ENCODE measurements at regions not wholly inside any gene's neighbourhood (a gene's known extent, or its start where the extent isn't known, plus 50 kb on each side); places are given as distances from the start of the nearest gene placed in this dataset.

GRCh38 chr12:19886639-19887064 lies 447.4 kb downstream of the AEBP2 start:
- TF ChIP-seq, protein P1, sequence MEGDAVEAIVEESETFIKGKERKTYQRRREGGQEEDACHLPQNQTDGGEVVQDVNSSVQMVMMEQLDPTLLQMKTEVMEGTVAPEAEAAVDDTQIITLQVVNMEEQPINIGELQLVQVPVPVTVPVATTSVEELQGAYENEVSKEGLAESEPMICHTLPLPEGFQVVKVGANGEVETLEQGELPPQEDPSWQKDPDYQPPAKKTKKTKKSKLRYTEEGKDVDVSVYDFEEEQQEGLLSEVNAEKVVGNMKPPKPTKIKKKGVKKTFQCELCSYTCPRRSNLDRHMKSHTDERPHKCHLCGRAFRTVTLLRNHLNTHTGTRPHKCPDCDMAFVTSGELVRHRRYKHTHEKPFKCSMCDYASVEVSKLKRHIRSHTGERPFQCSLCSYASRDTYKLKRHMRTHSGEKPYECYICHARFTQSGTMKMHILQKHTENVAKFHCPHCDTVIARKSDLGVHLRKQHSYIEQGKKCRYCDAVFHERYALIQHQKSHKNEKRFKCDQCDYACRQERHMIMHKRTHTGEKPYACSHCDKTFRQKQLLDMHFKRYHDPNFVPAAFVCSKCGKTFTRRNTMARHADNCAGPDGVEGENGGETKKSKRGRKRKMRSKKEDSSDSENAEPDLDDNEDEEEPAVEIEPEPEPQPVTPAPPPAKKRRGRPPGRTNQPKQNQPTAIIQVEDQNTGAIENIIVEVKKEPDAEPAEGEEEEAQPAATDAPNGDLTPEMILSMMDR (conservative IDR thresholded peaks at IDR 0.05 in 1 of 2, IDR thresholded peaks at IDR 0.05 in 1 of 2; ENCODE audit: extremely low read depth in 1 of 2, insufficient read depth in 1 of 2, low read depth in 1 of 2, low read length in 2 of 2) = no peak
- TF ChIP-seq EZH2 (IDR thresholded peaks at IDR 0.05; ENCODE audit: borderline replicate concordance, low read length) = no peak

All from mammary epithelial cell (primary cell).